H9 (cell line): ENCODE measurements at regions not wholly inside any gene's neighbourhood (a gene's known extent, or its start where the extent isn't known, plus 50 kb on each side); places are given as distances from the start of the nearest gene placed in this dataset.

ENCODE experiments used
- DNase-seq: peaks from one replicate; pipeline ENCODE4 v3.0.0-alpha.2; 2017
- H2AFZ ChIP-seq: one replicate; pipeline ENCODE4 v1.6.1; 2013; ENCODE audit warnings: mild to moderate bottlenecking, low read length, control low read depth, moderate library complexity
- H2AK5ac ChIP-seq: 2 replicates; pipeline ENCODE4 v1.6.1; 2013; ENCODE audit warnings: low read length, control low read depth, mixed read lengths; ENCODE audit not compliant: insufficient read length
- H2BK120ac ChIP-seq: one replicate; pipeline ENCODE4 v1.6.1; 2013; ENCODE audit warnings: low read depth, mild to moderate bottlenecking, low read length, control low read depth, inconsistent platforms; ENCODE audit not compliant: poor library complexity, severe bottlenecking
- H2BK12ac ChIP-seq: 2 replicates; pipeline ENCODE4 v1.6.1; 2013; ENCODE audit warnings: low read length, control low read depth, mixed read lengths, low read depth; ENCODE audit not compliant: insufficient read length
- H2BK15ac ChIP-seq: 2 replicates; pipeline ENCODE4 v1.6.1; 2013; ENCODE audit warnings: low read depth, low read length, control low read depth
- H2BK20ac ChIP-seq: one replicate; pipeline ENCODE4 v1.6.1; 2013; ENCODE audit warnings: low read depth, mild to moderate bottlenecking, low read length, control low read depth, inconsistent platforms; ENCODE audit not compliant: poor library complexity, severe bottlenecking
- H2BK5ac ChIP-seq: 2 replicates; pipeline ENCODE4 v1.6.1; 2013; ENCODE audit warnings: low read length, control low read depth, mixed read lengths; ENCODE audit not compliant: insufficient read length
- H3K14ac ChIP-seq: 2 replicates; pipeline ENCODE4 v1.6.1; 2013; ENCODE audit warnings: low read length, control low read depth; ENCODE audit not compliant: insufficient read depth
- H3K18ac ChIP-seq: 2 replicates; pipeline ENCODE4 v1.6.1; 2013; ENCODE audit warnings: low read depth, mild to moderate bottlenecking, mixed read lengths, low read length, control low read depth; ENCODE audit not compliant: insufficient read length
- H3K23ac ChIP-seq: 2 replicates; pipeline ENCODE4 v1.6.1; 2013; ENCODE audit warnings: low read length, control low read depth, mixed read lengths, low read depth; ENCODE audit not compliant: insufficient read length
- H3K23me2 ChIP-seq: 2 replicates; pipeline ENCODE4 v1.6.1; 2013; ENCODE audit warnings: low read depth, mild to moderate bottlenecking, mixed read lengths, low read length, control low read depth; ENCODE audit not compliant: insufficient read length, poor library complexity, severe bottlenecking
- H3K27ac ChIP-seq: 2 replicates; pipeline ENCODE4 v1.5.1; 2013; ENCODE audit warnings: low read length, control low read depth, mixed read lengths, low read depth; ENCODE audit not compliant: insufficient read length
- H3K27me3 ChIP-seq: 2 replicates; pipeline ENCODE4 v1.6.1; 2013; ENCODE audit warnings: low read length, control low read depth, inconsistent platforms; ENCODE audit not compliant: insufficient read depth
- H3K4ac ChIP-seq: 2 replicates; pipeline ENCODE4 v1.6.1; 2013; ENCODE audit warnings: low read depth, mild to moderate bottlenecking, control low read depth, inconsistent platforms, low read length, moderate library complexity
- H3K4me1 ChIP-seq: 2 replicates; pipeline ENCODE4 v1.6.1; 2013; ENCODE audit warnings: low read length, control low read depth, inconsistent platforms; ENCODE audit not compliant: insufficient read depth
- H3K4me2 ChIP-seq: 2 replicates; pipeline ENCODE4 v1.6.1; 2013; ENCODE audit warnings: low read length, control low read depth, mixed read lengths; ENCODE audit not compliant: insufficient read length, insufficient read depth
- H3K56ac ChIP-seq: 2 replicates; pipeline ENCODE4 v1.6.1; 2013; ENCODE audit warnings: low read depth, mild to moderate bottlenecking, mixed read lengths, low read length, control low read depth; ENCODE audit not compliant: insufficient read length
- H3K79me1 ChIP-seq: 2 replicates; pipeline ENCODE4 v1.6.1; 2013; ENCODE audit warnings: low read depth, mild to moderate bottlenecking, moderate library complexity, low read length, control low read depth, inconsistent platforms; ENCODE audit not compliant: insufficient read depth, poor library complexity, severe bottlenecking
- H3K79me2 ChIP-seq: 2 replicates; pipeline ENCODE4 v1.6.1; 2013; ENCODE audit warnings: low read length, control low read depth, inconsistent platforms; ENCODE audit not compliant: insufficient read depth
- H3K9ac ChIP-seq: 2 replicates; pipeline ENCODE4 v1.6.1; 2013; ENCODE audit warnings: low read length, control low read depth, mixed read lengths; ENCODE audit not compliant: insufficient read length; ENCODE audit errors: extremely low read depth
- H3K9me3 ChIP-seq: one replicate; pipeline ENCODE4 v1.6.1; 2013; ENCODE audit warnings: low read depth, low read length, inconsistent platforms; ENCODE audit not compliant: control insufficient read depth
- H3T11ph ChIP-seq: one replicate; pipeline ENCODE4 v1.6.1; 2013; ENCODE audit warnings: mild to moderate bottlenecking, low read length, control low read depth, inconsistent platforms
- H4K20me1 ChIP-seq: one replicate; pipeline ENCODE4 v1.6.1; 2013; ENCODE audit not compliant: control insufficient read depth, insufficient read length, insufficient read depth
- H4K5ac ChIP-seq: 2 replicates; pipeline ENCODE4 v1.6.1; 2013; ENCODE audit warnings: low read depth, mild to moderate bottlenecking, mixed read lengths, low read length, control low read depth; ENCODE audit not compliant: insufficient read length
- H4K8ac ChIP-seq: replicated peaks from 2 replicates; pipeline ENCODE4 v1.6.1; 2013; ENCODE audit warnings: low read length, control low read depth, mixed read lengths, low read depth; ENCODE audit not compliant: insufficient read length
- H4K91ac ChIP-seq: 2 replicates; pipeline ENCODE4 v1.6.1; 2013; ENCODE audit warnings: low read depth, mild to moderate bottlenecking, moderate library complexity, mixed read lengths, low read length, control low read depth; ENCODE audit not compliant: insufficient read length
- H3K27ac Mint-ChIP-seq, 3 experiments: 2 replicates in 2 of 3; 3 replicates in 1 of 3; pipeline ENCODE4 v1.8.0; 2020 to 2021; ENCODE audit warnings: mixed read lengths in 3 of 3, mild to moderate bottlenecking in 1 of 3, moderate library complexity in 1 of 3
- H3K27me3 Mint-ChIP-seq: 2 replicates; pipeline ENCODE4 v1.8.0; 2021; ENCODE audit warnings: low read depth, mild to moderate bottlenecking, moderate library complexity, mixed read lengths
- H3K36me3 Mint-ChIP-seq, 3 experiments: 2 replicates in 2 of 3; 3 replicates in 1 of 3; pipeline ENCODE4 v1.8.0; 2020 to 2021; ENCODE audit warnings: low read depth in 3 of 3, mixed read lengths in 3 of 3; ENCODE audit not compliant: insufficient read depth in 1 of 3
- H3K4me1 Mint-ChIP-seq, 2 experiments: 2 replicates each; pipeline ENCODE4 v1.8.0; 2020; ENCODE audit warnings: mixed read lengths in 2 of 2
- H3K4me3 Mint-ChIP-seq, 2 experiments: 2 replicates in 1 of 2; 3 replicates in 1 of 2; pipeline ENCODE4 v1.8.0; 2020 to 2021; ENCODE audit warnings: mild to moderate bottlenecking in 2 of 2, mixed read lengths in 2 of 2, moderate library complexity in 1 of 2
- H3K9me3 Mint-ChIP-seq, 2 experiments: 2 replicates in 1 of 2; 3 replicates in 1 of 2; pipeline ENCODE4 v1.8.0; 2020; ENCODE audit warnings: mild to moderate bottlenecking in 2 of 2, mixed read lengths in 2 of 2, moderate library complexity in 1 of 2
- CTCF ChIP-seq: fragments of 200-600 bp; sonication (generic); conservative IDR thresholded peaks from 3 replicates; pipeline ENCODE4 v1.8.0; 2021; ENCODE audit warnings: antibody characterized with exemption, mild to moderate bottlenecking
- WGBS: extraction: QIAGEN DNeasy Blood & Tissue Kit; methylation state at CpG from one replicate; pipeline ENCODE4 v1.1.7; 2013; ENCODE audit warnings: missing lambda C conversion rate, low lambda C conversion rate, mixed read lengths; ENCODE audit not compliant: insufficient read length; ENCODE audit errors: extremely low coverage; 5-methylcytosine and 5-hydroxymethylcytosine counted together

GRCh38 chr13:24630121-24630520 lies 50.1 kb upstream of the ATP12A start:
- Histone ChIP-seq H3K4me1 (peaks cover 4% of the 10 kb centered on the region; the same call in 1 of the 2 replicates), H3K4ac (no peak overlapping the region), H3K27ac (no peak overlapping the region), H4K20me1 (no peaks in the 10 kb centered on the region), H3K23ac (no peak overlapping the region), H3K9ac (no peak overlapping the region), H2BK5ac (no peak overlapping the region), H3K27me3 (no peaks in the 10 kb centered on the region), H3K56ac (no peak overlapping the region), H3K4me2 (no peak overlapping the region), H3K18ac (no peak overlapping the region), H4K8ac (no peak overlapping the region), H4K5ac (no peak overlapping the region), H3K9me3 (no peaks in the 10 kb centered on the region), H2AK5ac (no peak overlapping the region), H4K91ac (no peak overlapping the region), H3K14ac (no peak overlapping the region), H2BK12ac (peak overlapping the region; percentile 40), H3K79me1 (no peaks in the 10 kb centered on the region), H2AFZ (no peak overlapping the region), H3K79me2 (no peaks in the 10 kb centered on the region), H3T11ph (no peak overlapping the region), H3K23me2 (no peaks in the 10 kb centered on the region), H2BK120ac (no peak overlapping the region), H2BK15ac (no peak overlapping the region), H2BK20ac (no peak overlapping the region)
- no CpG with 5 or more reads among the region's 6 CpGs for WGBS
- H3K4me3 Mint-ChIP-seq, result no peak overlapping the region
- TF ChIP-seq CTCF, result no peak
- H3K4me1 Mint-ChIP-seq, result peaks cover 18 to 19% of the 10 kb centered on the region in 2 experiments
- no peaks in the 10 kb centered on the region for H3K9me3 Mint-ChIP-seq
- H3K27me3 Mint-ChIP-seq, result peaks cover 3% of the 10 kb centered on the region
- DNase-seq, result no peak
- H3K36me3 Mint-ChIP-seq, result peaks cover 0 to 2% (median 0%) of the 10 kb centered on the region in 3 experiments; a peak in 2 of 7 replicates
- no peak overlapping the region for H3K27ac Mint-ChIP-seq
